Stimulated activated CD4-positive, alpha-beta T cell treated with anti-CD3 and anti-CD28 coated beads, Interleukin-2, amount 100 ng/mL, for 24 hours (primary cell): ENCODE measurements at regions not wholly inside any gene's neighbourhood (a gene's known extent, or its start where the extent isn't known, plus 50 kb on each side); places are given as distances from the start of the nearest gene placed in this dataset.

Experiments used
- DNase-seq, 2 donors: peaks; one replicate each; pipeline ENCODE4 v3.0.0-alpha.2; 2020

DNA sequence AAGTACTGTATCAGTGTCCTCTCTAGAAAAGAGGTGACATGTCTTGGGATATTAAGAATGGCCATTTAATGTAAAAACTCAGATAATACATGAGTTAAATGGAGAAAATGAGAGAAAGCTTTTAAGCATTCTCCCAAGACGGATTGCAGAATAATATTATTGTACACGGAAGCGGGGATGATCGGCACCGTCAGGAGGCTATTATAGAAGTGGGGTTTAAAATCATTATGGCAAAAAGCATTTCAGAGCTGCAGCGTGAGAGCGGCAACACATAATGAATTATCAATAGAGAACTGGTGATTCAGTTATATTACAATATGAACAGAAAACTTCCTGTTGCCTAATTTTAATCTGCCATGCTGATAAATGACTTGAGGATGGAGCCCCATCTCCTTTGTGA, 261.7 kb upstream of the IRX3 start:
- DNase-seq: no peak

DNA sequence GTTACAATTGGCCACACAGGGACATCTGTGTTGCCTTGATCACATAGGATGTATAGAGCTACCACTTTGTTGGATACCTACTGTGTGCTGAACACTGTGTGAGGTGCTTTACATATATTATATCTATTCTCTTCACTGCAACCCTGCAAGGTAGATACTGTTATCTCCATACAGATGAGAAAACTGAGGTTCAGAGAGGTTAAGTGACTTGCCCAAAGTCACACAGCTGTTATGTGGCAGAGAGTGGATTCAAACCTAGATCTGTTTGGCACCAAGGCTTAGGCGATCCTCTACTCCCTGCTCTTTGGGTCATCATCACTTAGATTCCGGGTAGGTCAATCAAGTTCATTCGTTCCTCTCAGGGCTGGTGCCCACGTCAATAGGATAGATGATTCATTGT, 260.5 kb upstream of the IRX3 start:
- no peak for DNase-seq

DNA sequence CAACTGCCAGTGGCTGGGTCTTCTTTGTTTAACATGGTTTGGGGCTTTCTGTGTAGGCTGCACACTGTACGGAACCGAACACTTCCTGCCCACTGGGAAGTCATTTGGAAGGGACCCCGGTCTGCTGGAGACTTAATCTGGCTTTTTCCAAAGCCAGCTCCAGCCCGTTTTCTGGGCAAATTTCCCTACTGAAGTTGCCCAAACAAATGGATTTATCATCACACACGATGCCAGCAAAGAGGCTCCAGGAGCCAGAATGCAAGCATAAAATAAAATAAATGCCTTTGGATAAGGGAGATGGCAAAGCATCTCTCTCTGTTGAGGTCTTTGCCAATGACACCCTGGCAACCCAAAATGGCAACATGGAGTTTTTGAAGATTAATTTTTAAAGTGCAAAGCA, 259.9 kb upstream of the IRX3 start:
- no peak for DNase-seq

DNA sequence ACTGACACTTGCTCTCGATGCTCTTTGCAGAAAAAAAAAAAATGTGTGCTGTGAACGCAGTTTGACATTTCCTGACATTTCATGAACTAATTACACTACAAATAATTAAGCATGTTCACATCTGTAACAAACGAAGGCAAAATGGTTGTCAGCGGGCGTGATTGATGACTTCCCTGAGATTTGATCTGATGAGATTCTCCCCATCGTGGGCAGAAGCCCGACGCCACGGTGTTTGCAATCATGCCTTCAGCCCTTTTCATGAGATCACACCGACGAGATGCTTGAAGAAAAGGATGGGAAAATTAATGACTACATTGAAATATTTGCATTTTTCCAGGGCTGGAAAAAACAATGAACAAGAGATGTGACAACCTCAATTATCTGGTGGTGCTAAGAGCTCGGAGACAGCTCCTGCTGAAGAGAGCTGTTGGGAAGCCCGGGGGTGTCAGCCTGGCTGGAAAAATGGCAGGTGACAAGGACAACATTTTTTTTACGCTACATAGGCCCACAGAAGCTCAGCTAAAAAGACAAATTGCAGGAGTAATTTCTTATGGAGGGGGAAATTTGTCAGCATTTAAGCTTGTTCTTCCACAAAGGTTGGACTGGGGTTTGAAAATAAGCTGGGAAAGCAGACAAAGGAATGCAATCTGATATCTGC, 259.4 kb upstream of the IRX3 start:
- no peak for DNase-seq

DNA sequence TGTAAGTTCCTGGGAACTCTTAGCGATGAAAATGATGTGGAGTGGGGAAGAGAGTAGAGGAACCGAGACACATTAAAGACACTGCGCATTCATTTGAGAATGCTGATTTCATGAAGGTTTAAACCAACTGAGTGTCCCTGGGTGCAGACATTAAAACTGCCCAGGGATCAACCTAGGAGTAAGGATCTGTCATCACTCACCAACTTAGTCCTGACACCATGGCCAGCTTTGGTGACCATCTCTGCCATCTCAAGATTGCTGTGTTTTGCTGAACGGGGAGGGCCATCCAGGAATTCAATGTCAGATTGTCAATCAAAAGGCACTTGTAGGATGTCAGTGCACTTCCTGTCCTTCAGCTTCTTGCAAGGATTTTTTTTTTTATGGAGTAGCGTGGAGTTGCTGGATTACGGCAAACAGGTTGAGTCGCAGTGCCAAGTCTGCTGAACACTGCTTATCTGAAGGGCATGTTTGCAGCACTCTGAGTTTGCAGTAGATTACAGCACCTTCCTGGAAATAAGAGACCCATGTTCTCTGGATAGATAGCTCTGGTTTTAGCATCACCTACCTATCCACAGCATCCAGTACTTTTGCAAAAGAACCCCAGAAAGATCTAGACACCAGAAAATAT, 258.1 kb upstream of the IRX3 start:
- DNase-seq: no peak

DNA sequence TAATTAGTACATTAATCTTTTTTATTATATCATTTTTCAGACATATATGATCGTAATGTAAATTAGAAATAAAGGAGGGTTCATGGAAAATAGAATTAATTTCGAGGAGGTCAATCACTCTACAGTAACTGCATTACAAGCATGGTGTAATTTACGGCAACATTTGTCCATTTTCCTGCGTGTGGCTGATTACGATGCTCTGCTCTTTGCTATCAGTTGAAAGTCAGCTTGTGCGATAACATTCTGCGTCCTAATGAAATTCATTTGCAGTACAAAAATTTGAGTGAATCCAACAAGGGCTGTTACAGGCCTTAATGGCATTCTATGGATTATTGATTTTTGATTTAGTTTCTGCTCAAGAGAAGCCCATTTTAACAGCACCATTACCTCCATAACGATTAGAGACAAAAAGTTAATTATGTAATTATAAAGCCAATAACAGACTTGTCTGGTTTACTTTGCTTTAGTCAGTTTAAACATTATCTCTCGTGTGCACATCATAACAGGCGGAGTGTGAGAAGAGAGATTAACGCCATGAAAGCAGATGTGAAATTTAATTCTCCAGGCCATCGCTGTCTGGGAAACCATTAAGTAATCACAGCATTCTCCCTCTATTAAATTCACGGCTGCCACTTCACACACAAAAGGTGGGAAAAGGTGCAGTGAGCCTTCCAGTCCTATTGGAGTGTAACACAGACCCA, 256.4 kb upstream of the IRX3 start:
- no peak for DNase-seq

DNA sequence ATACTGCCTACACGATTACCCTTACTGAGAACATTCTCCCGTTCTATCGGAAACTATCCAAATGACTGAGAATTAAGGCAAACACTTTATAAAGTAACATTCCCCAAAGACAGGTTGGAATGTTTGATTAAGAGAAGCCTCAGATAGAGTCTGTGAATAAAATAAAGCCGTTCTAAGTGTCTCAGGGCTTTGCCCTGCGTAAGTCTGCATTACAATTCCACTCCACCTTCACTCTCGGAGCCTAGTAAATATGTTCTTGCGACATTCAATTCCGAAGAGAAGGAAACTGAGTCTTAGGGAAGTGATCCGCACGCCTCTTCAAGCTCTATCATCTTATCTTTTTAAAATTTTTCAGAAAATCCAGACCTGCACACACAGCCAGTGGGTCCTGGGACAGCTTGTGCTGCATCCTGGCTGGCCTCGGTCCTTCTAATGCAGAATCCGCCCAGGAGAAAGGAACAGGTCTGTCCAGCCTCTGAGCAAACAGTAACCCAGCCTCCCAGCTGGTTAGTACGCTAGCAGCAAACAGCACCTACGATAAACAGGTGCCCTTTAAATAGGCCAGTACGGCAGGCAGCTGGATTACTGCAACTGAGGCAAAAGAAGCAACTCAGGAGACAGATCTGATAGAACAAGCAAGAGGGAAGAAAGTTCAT, 254.1 kb upstream of the IRX3 start:
- DNase-seq: no peak

DNA sequence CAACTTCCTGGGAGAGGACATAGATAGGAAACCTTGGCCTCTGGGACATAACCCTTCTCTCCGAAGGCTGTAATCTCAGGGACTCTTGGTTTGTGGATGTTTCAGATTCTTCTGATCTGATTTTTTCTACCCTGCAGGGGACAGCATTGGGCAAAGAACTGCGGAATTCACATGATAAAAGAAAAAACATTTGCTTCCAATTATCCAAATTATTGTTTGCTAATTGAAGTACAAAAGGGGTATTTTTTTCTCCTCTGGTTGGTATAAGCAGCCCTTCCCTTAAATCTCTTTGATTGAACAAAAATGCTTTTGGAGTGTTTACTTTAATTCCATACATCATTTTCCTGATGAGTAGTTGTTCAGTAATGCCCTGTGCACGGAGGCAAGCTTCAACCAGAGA, 251.7 kb upstream of the IRX3 start:
- no peak for DNase-seq

DNA sequence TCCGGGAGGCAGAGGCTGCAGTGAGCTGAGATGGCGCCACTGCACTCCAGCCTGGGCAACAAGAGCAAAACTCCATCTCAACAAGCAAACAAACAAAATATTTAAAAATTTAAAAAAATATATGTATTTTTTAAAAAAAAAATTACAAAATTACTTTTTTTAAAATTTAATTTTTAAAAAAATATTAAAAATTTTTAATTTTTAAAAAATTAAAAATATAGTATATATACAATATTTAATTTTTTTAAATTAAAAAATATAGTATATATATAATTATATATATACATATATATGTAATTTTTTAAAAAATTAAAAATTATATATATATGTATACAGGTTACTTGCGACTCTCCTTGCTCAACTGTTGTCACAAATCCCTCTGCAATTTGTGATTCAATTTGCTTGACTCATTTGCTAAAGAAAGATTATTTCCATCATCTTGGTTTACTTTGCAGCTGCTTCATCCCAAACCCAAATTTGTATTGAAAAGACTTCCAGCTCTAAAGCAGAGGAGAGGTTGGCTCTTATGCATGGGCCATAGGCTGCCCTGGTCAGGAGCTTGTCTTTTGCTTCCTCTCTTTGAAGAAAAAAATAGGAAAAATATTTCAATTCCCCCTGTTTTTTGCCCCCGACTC, 247.4 kb upstream of the IRX3 start:
- no peak for DNase-seq

DNA sequence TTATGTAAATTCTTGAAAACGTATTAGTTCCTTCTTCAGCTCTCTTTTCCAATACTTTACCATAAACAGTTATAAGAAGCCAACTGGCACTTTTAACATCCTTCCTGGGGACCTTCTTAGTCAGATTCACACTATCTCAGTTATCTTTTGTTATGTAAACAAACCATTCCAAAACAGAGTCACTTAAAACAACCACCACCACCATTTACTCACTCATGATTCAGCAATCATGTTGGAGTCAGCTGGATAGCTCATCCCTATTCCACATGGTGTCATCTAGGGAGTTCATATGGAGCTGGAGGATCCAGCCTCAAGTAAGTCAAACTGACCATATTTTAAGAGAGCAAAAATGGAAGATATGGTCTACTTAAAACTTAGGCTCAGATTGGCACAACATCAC, 240.3 kb upstream of the IRX3 start:
- DNase-seq: no peak

DNA sequence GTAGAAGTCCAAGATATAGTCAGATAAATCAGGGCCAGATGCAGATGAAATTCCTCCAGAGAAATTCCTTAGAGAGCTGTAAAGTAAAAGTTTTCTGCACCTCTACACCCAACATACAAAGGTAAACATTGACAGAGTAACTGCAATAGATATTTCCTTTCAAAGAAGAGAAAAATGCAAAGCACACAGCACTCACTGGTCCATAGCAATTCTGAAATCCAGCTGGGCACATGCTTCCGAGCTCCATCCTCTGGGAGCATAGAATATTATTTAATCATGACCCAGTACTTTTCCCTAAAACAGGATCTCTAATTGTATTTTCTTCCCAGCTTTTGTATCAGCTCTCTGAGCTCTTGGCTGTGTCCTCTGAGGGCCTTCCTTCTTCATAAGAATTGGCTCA, 239.5 kb upstream of the IRX3 start:
- DNase-seq: no peak

DNA sequence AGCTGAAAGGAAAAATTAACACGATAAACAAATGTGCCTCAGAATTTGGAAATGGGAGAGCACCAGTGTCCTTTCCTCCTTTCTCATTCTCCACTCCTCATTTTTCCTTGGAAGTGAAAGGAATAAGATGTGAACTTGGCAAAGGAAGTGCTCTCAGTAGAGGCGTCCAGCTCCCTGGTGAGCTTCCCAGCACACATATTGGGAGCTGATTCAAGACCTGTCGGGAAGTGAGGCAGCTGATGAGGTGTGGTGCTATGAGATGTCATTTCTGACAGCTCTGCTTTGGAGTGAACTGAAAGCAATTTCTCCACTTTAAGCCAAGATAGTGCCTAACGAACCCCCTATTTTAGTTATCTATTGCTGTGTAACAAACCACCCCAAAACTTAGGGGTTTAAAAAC, 238.5 kb upstream of the IRX3 start:
- DNase-seq: no peak

DNA sequence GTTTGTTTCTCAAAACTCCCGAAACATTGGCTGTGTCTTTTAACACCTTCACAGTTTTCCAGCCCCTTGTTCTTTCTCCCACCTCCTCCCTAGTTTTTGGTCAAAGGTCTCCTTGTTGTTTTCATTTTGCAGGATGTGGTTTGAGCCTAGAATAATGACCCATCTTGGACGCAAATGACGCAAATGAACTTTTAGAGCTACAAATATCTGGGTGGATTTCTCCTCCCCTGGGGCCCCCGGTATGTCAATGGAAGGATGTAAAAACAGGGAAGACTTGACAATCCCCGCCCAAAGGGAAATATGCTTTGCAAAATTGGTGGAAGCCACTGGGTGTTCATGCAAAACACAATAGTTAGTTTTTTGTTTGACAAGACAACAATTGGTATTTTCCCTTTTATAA, 236.0 kb upstream of the IRX3 start:
- DNase-seq: no peak

DNA sequence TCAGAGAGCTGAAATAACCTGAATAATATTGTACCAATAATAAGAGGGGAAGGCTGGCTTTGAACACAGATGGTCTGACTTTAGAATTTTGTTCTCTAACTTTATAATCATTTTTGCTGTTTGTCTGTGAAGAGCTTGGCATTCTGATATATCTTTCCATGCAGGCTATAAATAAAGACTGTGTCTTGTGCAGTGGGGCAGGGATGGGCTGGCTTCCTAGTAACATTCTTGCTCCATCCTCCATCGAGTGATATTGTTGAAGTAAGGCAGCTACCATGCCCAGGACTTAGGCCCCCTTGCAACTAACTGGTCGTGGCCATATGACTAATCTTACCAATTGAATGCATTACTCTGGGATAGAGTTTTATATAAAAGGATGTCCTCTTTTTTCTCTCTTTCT, 234.7 kb upstream of the IRX3 start:
- DNase-seq: no peak

DNA sequence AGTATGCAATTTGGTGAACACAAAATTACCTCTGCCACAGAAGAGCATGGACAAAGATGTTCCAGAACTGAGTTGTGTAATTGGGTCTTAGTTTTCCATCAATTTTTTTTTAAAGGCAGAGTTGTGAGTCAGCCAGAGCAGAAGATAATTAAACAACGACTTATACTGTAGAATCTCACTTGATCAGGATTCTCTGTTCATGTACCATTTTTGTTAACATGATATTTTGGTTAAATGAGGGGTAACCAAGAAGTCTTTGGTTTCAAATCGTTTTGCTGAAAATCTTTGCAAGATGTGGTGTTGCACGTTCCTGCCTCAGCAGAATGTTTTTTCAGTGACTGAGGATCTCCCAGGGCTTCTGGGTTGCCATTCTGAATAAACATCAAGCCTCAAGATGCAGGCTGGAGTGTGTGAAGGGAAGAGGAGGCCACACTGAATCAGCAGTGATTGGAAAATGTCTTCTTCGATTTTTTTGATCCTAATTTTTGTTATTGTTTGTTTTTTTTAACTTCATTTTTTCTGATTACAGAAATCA, 232.6 kb upstream of the IRX3 start:
- no peak for DNase-seq

DNA sequence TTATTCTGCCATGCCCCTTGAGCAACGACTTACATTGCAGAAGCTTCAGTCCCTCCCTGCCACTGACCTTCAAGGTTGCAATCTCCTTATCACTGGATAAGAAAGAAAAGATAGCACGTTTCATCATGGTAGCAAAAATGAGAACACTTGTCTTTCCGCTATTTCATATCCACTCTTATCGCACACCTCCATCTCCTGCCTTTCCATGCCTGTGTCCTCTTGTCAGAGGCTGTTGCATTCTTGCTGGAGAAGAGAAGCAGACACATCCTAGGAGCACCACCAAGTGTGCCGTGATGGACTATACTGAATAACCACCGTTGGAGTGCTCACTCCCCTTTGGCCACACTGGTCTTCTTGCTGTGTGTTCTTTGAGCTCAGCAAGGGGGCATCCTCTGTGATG, 230.6 kb upstream of the IRX3 start:
- no peak for DNase-seq

DNA sequence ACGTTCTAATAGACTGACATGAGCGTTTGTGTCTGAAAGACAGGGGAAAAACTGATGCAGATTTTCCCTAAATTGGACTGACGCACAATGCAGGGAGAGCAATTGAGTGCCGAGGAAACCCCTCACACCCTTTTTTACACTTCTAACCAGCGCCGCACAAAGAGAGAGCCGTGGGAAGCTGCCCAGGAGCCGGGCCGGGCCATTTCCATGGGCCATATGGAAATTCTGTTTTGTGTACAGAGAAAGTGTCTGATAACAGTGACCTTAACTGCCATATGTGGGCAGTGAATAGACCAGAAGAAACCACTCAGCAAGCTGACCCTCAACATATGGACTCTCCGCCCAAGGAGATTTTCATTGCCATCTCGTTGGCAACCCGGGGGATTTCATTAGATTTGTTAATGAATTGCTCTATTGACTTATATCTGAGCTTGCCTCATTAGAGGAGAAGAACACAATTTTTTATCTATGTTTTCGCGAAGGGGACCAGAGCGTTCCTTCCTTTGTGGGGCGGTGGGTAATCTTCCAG, 225.9 kb upstream of the IRX3 start:
- no peak for DNase-seq

DNA sequence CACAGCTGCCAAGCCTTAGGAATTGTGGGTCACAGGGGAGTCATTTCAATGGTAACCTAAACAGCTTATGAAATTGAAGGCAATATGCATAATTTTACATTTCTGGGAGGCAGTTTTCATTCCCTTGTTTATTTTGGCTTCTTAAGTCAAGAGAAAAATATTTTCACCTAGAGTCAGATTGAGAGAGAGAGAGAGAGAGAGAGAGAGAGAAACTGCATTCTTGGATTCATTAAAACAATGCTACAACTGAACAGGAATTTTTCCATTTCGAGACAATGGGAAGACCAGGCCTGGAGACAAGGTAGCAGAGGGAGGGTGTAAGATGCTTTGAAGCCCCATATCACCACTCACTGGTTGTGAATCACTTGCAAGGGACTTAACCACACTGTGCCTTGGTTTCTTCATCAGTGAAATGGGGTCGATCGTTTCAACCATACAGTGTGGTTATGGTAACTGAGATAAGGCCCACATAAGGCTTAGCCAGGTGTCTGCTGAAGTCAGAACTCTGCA, 224.7 kb upstream of the IRX3 start:
- no peak for DNase-seq

DNA sequence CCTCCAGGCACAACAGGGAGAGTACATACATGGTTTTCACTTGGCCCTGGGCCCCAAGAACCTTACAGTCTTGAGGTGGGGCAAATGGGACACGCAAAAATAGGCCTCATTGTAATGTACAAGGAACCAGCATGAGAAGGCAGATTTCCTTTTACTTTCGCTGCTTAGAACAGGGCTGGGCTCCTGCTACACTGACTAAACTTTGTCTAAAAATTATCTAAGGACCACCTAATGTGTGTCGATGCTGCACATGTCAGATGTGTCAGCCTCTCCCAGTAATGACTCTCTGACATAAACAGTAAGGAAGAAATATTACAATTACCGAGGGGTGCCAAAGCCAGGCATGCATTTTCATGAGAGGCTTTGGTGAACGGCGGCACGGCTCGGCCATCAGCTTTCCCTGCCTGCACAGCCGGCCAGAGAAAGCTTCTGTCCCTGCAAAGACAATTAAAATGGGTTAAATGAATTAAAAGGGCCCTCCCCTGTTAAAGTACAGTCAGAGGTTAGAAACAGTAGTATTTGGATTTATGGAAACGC, 224.2 kb upstream of the IRX3 start:
- DNase-seq: no peak

DNA sequence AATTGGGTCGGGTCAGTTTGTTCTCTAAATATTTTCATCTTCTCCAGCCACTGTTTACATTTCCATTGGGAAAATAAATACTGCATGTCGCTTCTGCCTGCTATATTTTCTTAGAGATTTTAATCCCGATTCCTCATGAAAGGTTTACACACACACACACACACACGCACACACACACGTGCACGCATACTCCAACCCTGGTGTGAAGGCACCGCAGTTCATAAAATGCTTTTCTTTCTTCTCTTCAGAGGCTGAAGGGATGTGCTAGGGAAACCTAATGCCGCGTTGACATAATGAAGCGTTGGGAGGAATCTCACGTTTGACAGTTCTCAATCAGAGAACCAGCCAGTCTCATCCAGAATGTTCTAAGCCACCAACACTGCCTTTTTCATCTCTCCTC, 222.9 kb upstream of the IRX3 start:
- DNase-seq: no peak

DNA sequence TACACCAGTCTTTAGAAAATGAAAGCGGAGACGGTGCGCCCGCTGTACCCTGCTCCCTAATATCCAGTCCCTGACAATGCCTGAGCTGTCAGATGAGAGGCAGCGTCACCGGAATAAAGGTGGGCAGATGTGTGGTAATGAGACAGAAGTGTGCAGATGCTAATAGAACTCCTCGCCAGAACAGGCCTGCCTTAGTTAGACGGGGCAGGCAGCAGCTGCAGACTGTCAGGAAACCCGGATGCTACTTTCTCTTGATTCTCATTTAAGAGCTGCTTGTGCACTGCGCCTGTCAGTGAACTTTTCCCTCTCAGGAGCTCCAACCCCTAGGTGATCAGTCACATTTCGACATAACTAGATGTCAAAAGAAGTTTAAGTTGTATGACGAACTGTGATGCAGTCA, 221.8 kb upstream of the IRX3 start:
- DNase-seq: no peak

DNA sequence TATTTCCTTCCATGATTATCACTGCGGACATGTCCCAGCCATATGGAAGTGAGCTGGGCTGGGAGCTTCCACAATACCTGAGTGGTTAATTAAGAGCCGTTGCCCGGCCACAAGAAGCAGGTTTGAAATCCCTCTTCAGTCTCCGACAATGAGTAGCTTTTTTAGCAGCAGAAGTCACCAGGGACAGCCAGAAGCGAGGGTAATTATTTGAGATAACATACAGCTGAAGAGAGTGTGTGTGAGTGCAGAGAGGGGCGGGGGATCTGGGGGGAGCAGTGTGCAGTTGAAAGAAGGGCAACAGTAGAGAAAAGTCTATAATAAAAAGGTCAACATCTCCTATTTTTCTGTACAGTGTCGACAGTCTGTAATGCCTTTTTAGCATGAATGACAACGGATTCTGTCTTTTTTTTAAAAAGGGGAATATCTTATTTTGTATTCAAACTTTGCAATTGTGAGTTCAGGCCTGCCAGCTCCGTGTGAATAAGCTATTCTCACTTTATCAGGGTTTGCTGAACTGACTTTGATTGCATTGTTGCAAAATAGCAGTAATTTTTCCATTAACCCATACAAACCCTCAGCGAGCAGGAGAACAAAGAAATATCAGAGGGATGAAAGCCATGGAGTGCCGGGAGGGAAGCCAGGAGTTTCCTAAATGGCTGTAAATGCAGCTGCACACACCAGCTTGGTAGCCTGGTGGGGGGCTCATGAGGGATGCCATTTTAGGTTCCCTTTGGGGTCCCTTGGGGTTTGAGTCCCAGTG, 220.3 kb upstream of the IRX3 start:
- DNase-seq: no peak
